ENCODE measurements at regions not wholly inside any gene's neighbourhood (a gene's known extent, or its start where the extent isn't known, plus 50 kb on each side); places are given as distances from the start of the nearest gene placed in this dataset.

DNA sequence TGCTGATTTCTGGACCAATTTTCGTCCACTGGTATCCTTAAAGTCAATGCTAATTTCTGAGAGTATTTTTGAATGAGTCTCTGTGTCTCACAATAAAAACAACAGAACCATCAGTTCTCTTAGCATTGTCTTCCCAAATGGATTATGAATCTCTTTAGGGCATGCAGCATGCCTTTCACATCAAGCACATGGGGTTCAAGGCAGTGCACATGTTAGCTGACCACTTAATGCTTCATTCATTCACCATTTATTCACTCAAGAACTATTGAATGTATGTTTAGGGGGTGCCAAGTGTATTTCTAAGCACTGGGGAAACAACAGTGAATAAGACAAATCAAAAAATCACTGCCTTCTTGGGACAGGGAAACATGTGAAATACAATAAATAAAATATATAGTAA lies 126.7 kb upstream of the SLC44A3 start:
- H3K4me3 ChIP-seq (ENCODE audit: low read depth in 1 of 2, low read length in 1 of 2) = no peak overlapping the region
- no peaks in the 10 kb centered on the region for H3K36me3 ChIP-seq
- H3K4me1 ChIP-seq (ENCODE audit: control insufficient read depth in 1 of 2, insufficient read depth in 1 of 2, low read depth in 1 of 2, low read length in 1 of 2) = no peaks in the 10 kb centered on the region
- H3K9me3 ChIP-seq = no peaks in the 10 kb centered on the region
- TF ChIP-seq, protein P1, sequence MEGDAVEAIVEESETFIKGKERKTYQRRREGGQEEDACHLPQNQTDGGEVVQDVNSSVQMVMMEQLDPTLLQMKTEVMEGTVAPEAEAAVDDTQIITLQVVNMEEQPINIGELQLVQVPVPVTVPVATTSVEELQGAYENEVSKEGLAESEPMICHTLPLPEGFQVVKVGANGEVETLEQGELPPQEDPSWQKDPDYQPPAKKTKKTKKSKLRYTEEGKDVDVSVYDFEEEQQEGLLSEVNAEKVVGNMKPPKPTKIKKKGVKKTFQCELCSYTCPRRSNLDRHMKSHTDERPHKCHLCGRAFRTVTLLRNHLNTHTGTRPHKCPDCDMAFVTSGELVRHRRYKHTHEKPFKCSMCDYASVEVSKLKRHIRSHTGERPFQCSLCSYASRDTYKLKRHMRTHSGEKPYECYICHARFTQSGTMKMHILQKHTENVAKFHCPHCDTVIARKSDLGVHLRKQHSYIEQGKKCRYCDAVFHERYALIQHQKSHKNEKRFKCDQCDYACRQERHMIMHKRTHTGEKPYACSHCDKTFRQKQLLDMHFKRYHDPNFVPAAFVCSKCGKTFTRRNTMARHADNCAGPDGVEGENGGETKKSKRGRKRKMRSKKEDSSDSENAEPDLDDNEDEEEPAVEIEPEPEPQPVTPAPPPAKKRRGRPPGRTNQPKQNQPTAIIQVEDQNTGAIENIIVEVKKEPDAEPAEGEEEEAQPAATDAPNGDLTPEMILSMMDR (IDR thresholded peaks at IDR 0.05) = no peak
- H3K27me3 ChIP-seq = no peaks in the 10 kb centered on the region
- H3K27ac ChIP-seq = no peak overlapping the region

DNA sequence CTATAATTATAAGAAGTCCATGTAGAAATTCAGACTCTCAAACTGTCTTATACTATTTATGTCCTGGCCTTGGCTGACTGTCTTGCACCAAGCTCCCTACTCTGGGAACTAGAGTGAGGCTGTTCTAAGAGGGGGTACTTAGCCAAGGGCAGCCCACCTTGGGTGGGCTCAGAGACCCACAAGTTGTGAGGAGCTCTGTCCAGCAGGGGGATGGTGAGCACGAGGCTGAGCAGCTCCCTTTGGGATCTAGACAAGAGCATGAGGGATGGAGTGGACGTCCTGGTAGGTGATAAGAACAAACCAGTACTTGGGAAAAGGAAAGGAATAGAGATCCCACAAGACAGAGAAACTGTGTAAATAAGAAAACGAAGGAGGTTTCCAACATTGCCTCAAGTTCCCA lies 127.1 kb upstream of the SLC44A3 start:
- TF ChIP-seq, protein P1 (IDR thresholded peaks at IDR 0.05) = no peak
- H3K36me3 ChIP-seq = no peaks in the 10 kb centered on the region
- H3K9me3 ChIP-seq = no peaks in the 10 kb centered on the region
- no peak overlapping the region for H3K4me3 ChIP-seq (ENCODE audit: low read depth in 1 of 2, low read length in 1 of 2)
- H3K4me1 ChIP-seq (ENCODE audit: control insufficient read depth in 1 of 2, insufficient read depth in 1 of 2, low read depth in 1 of 2, low read length in 1 of 2) = no peaks in the 10 kb centered on the region
- H3K27ac ChIP-seq = no peak overlapping the region
- no peaks in the 10 kb centered on the region for H3K27me3 ChIP-seq

- TF ChIP-seq, protein P1 (IDR thresholded peaks at IDR 0.05) = no peak
- H3K4me1 ChIP-seq (ENCODE audit: control insufficient read depth in 1 of 2, insufficient read depth in 1 of 2, low read depth in 1 of 2, low read length in 1 of 2) = no peaks in the 10 kb centered on the region
- no peaks in the 10 kb centered on the region for H3K9me3 ChIP-seq
- H3K4me3 ChIP-seq (ENCODE audit: low read depth in 1 of 2, low read length in 1 of 2) = no peak overlapping the region
- H3K27me3 ChIP-seq = no peaks in the 10 kb centered on the region
- H3K36me3 ChIP-seq = no peaks in the 10 kb centered on the region
- no peak overlapping the region for H3K27ac ChIP-seq
Observed at GRCh38 chr1:94688646-94689045, 131.5 kb upstream of the SLC44A3 start.

DNA sequence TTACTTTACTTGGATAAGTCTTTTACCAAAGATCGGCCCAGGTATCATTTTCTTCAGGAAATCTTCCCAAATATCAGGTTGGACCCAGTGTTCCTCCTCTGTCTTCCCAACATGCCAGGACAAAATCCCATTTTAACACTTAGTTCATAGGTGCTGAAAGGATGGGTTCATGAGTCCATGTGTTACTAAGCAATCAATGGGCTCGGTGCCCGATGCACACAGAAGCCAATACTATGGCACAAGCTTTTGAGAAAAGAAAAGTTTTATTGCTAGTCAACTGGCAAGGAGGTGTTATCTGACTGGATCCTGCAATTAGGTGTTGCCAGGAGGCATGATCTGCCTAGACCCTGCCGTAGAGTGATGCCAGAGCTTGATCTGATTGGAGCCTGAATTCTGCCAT lies 133.3 kb upstream of the SLC44A3 start:
- H3K36me3 ChIP-seq = no peaks in the 10 kb centered on the region
- TF ChIP-seq, protein P1 (IDR thresholded peaks at IDR 0.05) = no peak
- no peak overlapping the region for H3K27ac ChIP-seq
- no peaks in the 10 kb centered on the region for H3K27me3 ChIP-seq
- no peak overlapping the region for H3K4me3 ChIP-seq (ENCODE audit: low read depth in 1 of 2, low read length in 1 of 2)
- no peaks in the 10 kb centered on the region for H3K9me3 ChIP-seq
- no peaks in the 10 kb centered on the region for H3K4me1 ChIP-seq (ENCODE audit: control insufficient read depth in 1 of 2, insufficient read depth in 1 of 2, low read depth in 1 of 2, low read length in 1 of 2)

- Histone ChIP-seq H3K27ac (no peak overlapping the region), H3K9me3 (no peaks in the 10 kb centered on the region), H3K27me3 (no peaks in the 10 kb centered on the region), H3K4me3 (ENCODE audit: low read depth in 1 of 2, low read length in 1 of 2) (no peak overlapping the region), H3K36me3 (no peaks in the 10 kb centered on the region), H3K4me1 (ENCODE audit: control insufficient read depth in 1 of 2, insufficient read depth in 1 of 2, low read depth in 1 of 2, low read length in 1 of 2) (no peaks in the 10 kb centered on the region)
- TF ChIP-seq, protein P1 (IDR thresholded peaks at IDR 0.05) = no peak
Observed at GRCh38 chr1:94684690-94685250, 135.4 kb upstream of the SLC44A3 start.

DNA sequence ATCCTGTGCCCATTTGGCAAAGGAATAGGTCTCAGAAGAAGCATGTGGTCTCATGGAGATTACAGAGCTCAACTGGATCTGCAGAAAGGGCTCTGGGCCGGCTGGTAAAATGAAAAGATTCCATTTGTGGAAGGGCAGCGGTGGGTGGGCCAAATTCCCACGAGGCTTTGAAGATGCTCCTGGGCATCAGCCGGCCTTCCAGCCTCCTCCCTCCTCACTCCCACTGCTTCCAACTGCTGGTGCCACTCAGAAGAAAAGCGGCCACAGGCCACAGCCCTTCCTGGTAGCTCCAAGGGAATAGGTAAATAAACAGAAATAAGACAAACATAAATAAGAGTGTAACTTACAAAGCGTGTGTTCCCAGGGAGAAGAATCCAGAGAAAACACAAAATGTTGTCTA lies 136.3 kb upstream of the SLC44A3 start:
- no peaks in the 10 kb centered on the region for H3K4me1 ChIP-seq (ENCODE audit: control insufficient read depth in 1 of 2, insufficient read depth in 1 of 2, low read depth in 1 of 2, low read length in 1 of 2)
- H3K9me3 ChIP-seq = no peaks in the 10 kb centered on the region
- H3K27me3 ChIP-seq = no peaks in the 10 kb centered on the region
- no peaks in the 10 kb centered on the region for H3K36me3 ChIP-seq
- H3K27ac ChIP-seq = no peak overlapping the region
- TF ChIP-seq, protein P1 (IDR thresholded peaks at IDR 0.05) = no peak
- H3K4me3 ChIP-seq (ENCODE audit: low read depth in 1 of 2, low read length in 1 of 2) = no peak overlapping the region

All from neutrophil (primary cell).